ENCODE measurements at regions not wholly inside any gene's neighbourhood (a gene's known extent, or its start where the extent isn't known, plus 50 kb on each side); places are given as distances from the start of the nearest gene placed in this dataset.

GRCh38 chr14:62280366-62280765, 518.1 kb downstream of the SNAPC1 start:
- no peak for DNase-seq (ENCODE audit: low spot score)

- no peak for DNase-seq (ENCODE audit: low spot score)
Observed at GRCh38 chr14:62283837-62284236, 521.6 kb downstream of the SNAPC1 start.

GRCh38 chr14:62289471-62289870, 527.3 kb downstream of the SNAPC1 start:
- DNase-seq (ENCODE audit: low spot score): no peak

- no peak for DNase-seq (ENCODE audit: low spot score)
Observed at GRCh38 chr14:62301080-62301479, 538.9 kb downstream of the SNAPC1 start.

GRCh38 chr14:62301911-62302310, 539.7 kb downstream of the SNAPC1 start:
- no peak for DNase-seq (ENCODE audit: low spot score)

- DNase-seq (ENCODE audit: low spot score): no peak
Observed at GRCh38 chr14:62303437-62303836, 541.2 kb downstream of the SNAPC1 start.

GRCh38 chr14:62304257-62304656, 542.0 kb downstream of the SNAPC1 start:
- DNase-seq (ENCODE audit: low spot score): no peak

GRCh38 chr14:62307844-62308243, 545.6 kb downstream of the SNAPC1 start:
- DNase-seq (ENCODE audit: low spot score): no peak

- no peak for DNase-seq (ENCODE audit: low spot score)
Observed at GRCh38 chr14:62308316-62308715, 546.1 kb downstream of the SNAPC1 start.

- no peak for DNase-seq (ENCODE audit: low spot score)
Observed at GRCh38 chr14:62308891-62309290, 546.7 kb downstream of the SNAPC1 start.

GRCh38 chr14:62313212-62313611, 551.0 kb downstream of the SNAPC1 start:
- no peak for DNase-seq (ENCODE audit: low spot score)

- no peak for DNase-seq (ENCODE audit: low spot score)
Observed at GRCh38 chr14:62314221-62314620, 552.0 kb downstream of the SNAPC1 start.

- no peak for DNase-seq (ENCODE audit: low spot score)
Observed at GRCh38 chr14:62314871-62315270, 552.7 kb downstream of the SNAPC1 start.

GRCh38 chr14:62315631-62316030, 553.4 kb downstream of the SNAPC1 start:
- DNase-seq (ENCODE audit: low spot score): no peak

GRCh38 chr14:62322216-62322615, 560.0 kb downstream of the SNAPC1 start:
- no peak for DNase-seq (ENCODE audit: low spot score)

GRCh38 chr14:62329427-62329826, 567.2 kb downstream of the SNAPC1 start:
- no peak for DNase-seq (ENCODE audit: low spot score)

GRCh38 chr14:62347562-62348011, 585.4 kb downstream of the SNAPC1 start:
- no peak for DNase-seq (ENCODE audit: low spot score)

- no peak for DNase-seq (ENCODE audit: low spot score)
Observed at GRCh38 chr14:62357362-62357761, 595.1 kb downstream of the SNAPC1 start.

GRCh38 chr14:62364161-62364560, 601.9 kb downstream of the SNAPC1 start:
- DNase-seq (ENCODE audit: low spot score): no peak

- no peak for DNase-seq (ENCODE audit: low spot score)
Observed at GRCh38 chr14:62364800-62365280, 602.6 kb downstream of the SNAPC1 start.

- no peak for DNase-seq (ENCODE audit: low spot score)
Observed at GRCh38 chr14:62369919-62370560, 607.8 kb downstream of the SNAPC1 start.

- DNase-seq (ENCODE audit: low spot score): no peak
Observed at GRCh38 chr14:62373944-62374343, 611.7 kb downstream of the SNAPC1 start.

- no peak for DNase-seq (ENCODE audit: low spot score)
Observed at GRCh38 chr14:62378057-62378456, 615.8 kb downstream of the SNAPC1 start.

Data from hepatic stellate cell (primary cell).